ENCODE measurements at regions not wholly inside any gene's neighbourhood (a gene's known extent, or its start where the extent isn't known, plus 50 kb on each side); places are given as distances from the start of the nearest gene placed in this dataset.

- no peak for DNase-seq
- H3K27ac Mint-ChIP-seq (ENCODE audit: unreplicated experiment), result no peak overlapping the region
- no peaks in the 10 kb centered on the region for H3K36me3 Mint-ChIP-seq (ENCODE audit: unreplicated experiment)
- no peak for TF ChIP-seq CTCF (IDR thresholded peaks at IDR 0.05; ENCODE audit: partially characterized antibody, unreplicated experiment)
- no peaks in the 10 kb centered on the region for H3K9me3 Mint-ChIP-seq (ENCODE audit: unreplicated experiment)
- no peak overlapping the region for H3K4me3 Mint-ChIP-seq (ENCODE audit: unreplicated experiment)
- H3K4me1 Mint-ChIP-seq (ENCODE audit: low read depth, unreplicated experiment), result no peaks in the 10 kb centered on the region
- no peaks in the 10 kb centered on the region for H3K27me3 Mint-ChIP-seq (ENCODE audit: unreplicated experiment)
Measured at GRCh38 chr2:7180638-7181370, 263.6 kb downstream of the RNF144A start.

GRCh38 chr2:7182525-7182924, 265.3 kb downstream of the RNF144A start:
- no peaks in the 10 kb centered on the region for H3K9me3 Mint-ChIP-seq (ENCODE audit: unreplicated experiment)
- H3K4me1 Mint-ChIP-seq (ENCODE audit: low read depth, unreplicated experiment), result no peaks in the 10 kb centered on the region
- H3K36me3 Mint-ChIP-seq (ENCODE audit: unreplicated experiment), result no peaks in the 10 kb centered on the region
- DNase-seq, result no peak
- H3K27me3 Mint-ChIP-seq (ENCODE audit: unreplicated experiment), result no peaks in the 10 kb centered on the region
- H3K4me3 Mint-ChIP-seq (ENCODE audit: unreplicated experiment), result no peak overlapping the region
- H3K27ac Mint-ChIP-seq (ENCODE audit: unreplicated experiment), result no peak overlapping the region
- no peak for TF ChIP-seq CTCF (IDR thresholded peaks at IDR 0.05; ENCODE audit: partially characterized antibody, unreplicated experiment)

GRCh38 chr2:7189106-7189505, 271.9 kb downstream of the RNF144A start:
- no peak for TF ChIP-seq CTCF (IDR thresholded peaks at IDR 0.05; ENCODE audit: partially characterized antibody, unreplicated experiment)
- H3K9me3 Mint-ChIP-seq (ENCODE audit: unreplicated experiment), result no peaks in the 10 kb centered on the region
- no peaks in the 10 kb centered on the region for H3K27me3 Mint-ChIP-seq (ENCODE audit: unreplicated experiment)
- H3K36me3 Mint-ChIP-seq (ENCODE audit: unreplicated experiment), result no peaks in the 10 kb centered on the region
- no peak for DNase-seq
- no peak overlapping the region for H3K27ac Mint-ChIP-seq (ENCODE audit: unreplicated experiment)
- H3K4me1 Mint-ChIP-seq (ENCODE audit: low read depth, unreplicated experiment), result peaks cover 7% of the 10 kb centered on the region
- H3K4me3 Mint-ChIP-seq (ENCODE audit: unreplicated experiment), result no peak overlapping the region

- no peak for TF ChIP-seq CTCF (IDR thresholded peaks at IDR 0.05; ENCODE audit: partially characterized antibody, unreplicated experiment)
- Mint-ChIP-seq H3K27ac (ENCODE audit: unreplicated experiment) (peak overlapping the region; percentile 69), H3K36me3 (ENCODE audit: unreplicated experiment) (no peaks in the 10 kb centered on the region), H3K9me3 (ENCODE audit: unreplicated experiment) (no peaks in the 10 kb centered on the region), H3K27me3 (ENCODE audit: unreplicated experiment) (no peaks in the 10 kb centered on the region), H3K4me3 (ENCODE audit: unreplicated experiment) (no peak overlapping the region), H3K4me1 (ENCODE audit: low read depth, unreplicated experiment) (peaks cover 7% of the 10 kb centered on the region)
- DNase-seq, result no peak
Measured at GRCh38 chr2:7190587-7191324, 273.5 kb downstream of the RNF144A start.

- H3K27ac Mint-ChIP-seq (ENCODE audit: unreplicated experiment), result no peak overlapping the region
- peaks cover 7% of the 10 kb centered on the region for H3K4me1 Mint-ChIP-seq (ENCODE audit: low read depth, unreplicated experiment)
- no peak overlapping the region for H3K4me3 Mint-ChIP-seq (ENCODE audit: unreplicated experiment)
- TF ChIP-seq CTCF (IDR thresholded peaks at IDR 0.05; ENCODE audit: partially characterized antibody, unreplicated experiment), result no peak
- H3K36me3 Mint-ChIP-seq (ENCODE audit: unreplicated experiment), result no peaks in the 10 kb centered on the region
- H3K9me3 Mint-ChIP-seq (ENCODE audit: unreplicated experiment), result no peaks in the 10 kb centered on the region
- no peak for DNase-seq
- H3K27me3 Mint-ChIP-seq (ENCODE audit: unreplicated experiment), result no peaks in the 10 kb centered on the region
Measured at GRCh38 chr2:7191932-7192331, 274.7 kb downstream of the RNF144A start.
